Kidney capillary endothelial cell (primary cell): ENCODE measurements at regions not wholly inside any gene's neighbourhood (a gene's known extent, or its start where the extent isn't known, plus 50 kb on each side); places are given as distances from the start of the nearest gene placed in this dataset.
"Not testable (repeated sequence)": the region's sequence is repeated elsewhere in the genome, so short reads cannot be mapped to it uniquely, and the experiment has no call there.

Experiments used
- DNase-seq: peaks from one replicate; pipeline ENCODE4 v3.0.0-alpha.2; 2018; ENCODE audit warnings: low spot score

DNA sequence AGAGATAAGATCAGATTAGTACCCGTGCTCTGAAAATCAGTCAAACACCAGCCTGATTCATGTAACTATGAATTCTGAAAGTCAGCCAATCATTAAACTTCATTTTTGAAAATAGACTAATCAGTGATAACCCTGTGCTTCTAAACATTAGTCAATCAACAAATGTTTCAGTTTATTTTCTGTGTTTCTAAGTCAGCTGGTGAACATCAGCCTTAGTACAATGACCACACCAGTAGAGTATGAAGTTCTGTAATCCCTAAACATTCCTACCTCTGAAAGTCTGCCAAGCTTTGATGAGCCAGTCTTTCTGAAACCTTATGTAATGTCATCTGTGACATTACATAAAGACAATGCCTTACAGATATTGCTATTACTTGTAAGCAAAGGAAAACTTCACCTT, 807.4 kb upstream of the CRIM1 start:
- no peak for DNase-seq

DNA sequence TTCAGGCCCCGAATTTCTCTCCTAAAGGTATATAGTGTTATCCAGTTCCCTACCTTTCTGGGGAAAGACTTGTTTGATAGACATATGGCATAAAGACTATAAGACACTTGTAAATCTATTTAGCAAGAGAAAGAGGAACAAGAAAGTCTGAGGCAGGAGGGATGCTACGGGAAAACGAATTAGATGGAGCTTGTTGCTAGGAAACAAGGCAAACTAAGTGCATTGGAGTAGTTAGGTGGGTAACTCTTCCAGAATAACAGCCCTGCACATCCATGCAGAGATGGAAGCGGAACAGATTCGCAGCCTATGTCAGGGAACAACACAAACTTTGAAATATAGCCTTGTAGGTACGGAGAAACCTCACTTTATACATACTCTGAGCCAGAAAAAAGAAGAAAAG, 810.3 kb upstream of the CRIM1 start:
- DNase-seq, result no peak

DNA sequence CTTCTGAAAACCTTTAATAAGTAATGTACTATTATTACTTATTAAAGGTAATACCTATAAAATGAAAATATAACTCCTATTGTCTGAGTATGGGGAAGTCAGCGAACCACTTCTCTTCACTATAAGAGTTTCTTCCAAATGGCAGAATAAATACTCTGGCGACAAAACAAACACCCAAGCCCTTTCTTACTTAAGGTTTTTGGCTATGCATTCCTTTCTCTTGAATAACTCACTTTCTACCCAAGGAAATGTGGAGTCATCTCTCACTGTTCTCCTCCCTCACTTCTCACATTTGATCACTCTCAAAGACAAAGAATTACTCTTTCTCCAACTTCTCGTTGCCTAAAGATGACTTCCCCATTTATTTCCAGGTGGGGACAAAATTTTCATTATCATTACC, 816.8 kb upstream of the CRIM1 start:
- no peak for DNase-seq

DNA sequence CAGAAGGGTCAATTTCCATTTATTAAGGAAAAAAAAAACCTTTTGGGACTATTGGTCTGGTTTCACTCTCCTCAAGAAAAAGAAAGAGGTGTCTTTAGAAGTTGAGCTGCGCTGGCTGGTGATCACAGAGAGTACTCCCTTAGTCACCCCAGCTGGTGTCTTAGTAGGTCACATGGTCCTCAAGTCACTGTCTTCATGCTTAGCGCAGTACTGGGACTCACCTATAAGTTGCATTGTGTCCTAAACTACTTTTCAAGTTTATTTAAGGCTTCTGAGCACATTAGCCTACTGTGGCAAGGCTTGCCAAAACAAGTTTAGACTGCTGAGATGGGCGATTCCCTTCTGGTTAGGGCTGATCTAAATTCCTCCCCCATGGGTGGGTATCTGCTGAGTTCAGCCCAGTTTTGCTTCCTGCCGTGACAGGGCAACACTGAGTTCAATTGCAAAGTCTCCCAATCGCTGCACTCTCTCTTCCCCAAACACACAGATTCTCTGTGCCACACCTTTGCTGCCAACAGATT, 824.9 kb upstream of the CRIM1 start:
- no peak for DNase-seq

DNA sequence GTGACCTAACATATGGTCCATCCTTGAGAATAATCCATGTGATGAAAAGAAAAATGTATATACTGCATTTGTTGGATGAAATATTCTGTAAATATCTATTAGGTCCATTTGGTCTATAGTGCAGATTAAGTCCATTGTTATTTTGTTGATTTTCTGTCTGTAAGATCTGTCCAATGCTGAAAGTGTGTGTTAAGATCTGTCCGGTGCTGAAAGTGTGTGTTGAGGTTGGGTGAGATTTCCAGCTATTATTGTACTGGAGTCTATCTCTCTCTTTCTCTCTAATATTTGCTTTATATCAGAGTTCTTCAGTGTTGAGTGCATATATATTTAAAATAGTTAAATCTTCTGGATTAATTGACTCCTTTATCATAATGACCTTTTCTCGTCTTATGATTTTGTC, 828.8 kb upstream of the CRIM1 start:
- no peak for DNase-seq

DNA sequence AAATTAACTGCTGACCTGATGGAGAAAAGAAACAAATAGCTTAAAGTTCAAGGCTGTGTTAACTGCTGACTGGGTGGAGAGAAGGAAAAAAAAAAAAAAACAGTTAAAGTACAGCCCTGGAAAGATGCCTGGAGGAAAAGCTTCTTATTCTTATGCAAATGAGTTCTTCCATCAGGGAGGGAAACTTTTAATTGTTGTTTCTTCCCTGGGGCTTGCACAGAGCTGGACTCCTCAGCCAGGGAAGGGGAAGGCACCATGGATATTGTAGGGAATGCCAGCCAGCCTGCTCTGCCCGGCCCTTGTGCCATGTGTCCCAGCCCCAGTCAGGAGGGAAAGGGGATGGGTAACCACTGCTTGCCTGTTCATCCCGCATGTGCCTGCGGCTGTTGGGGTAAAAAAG, 833.1 kb upstream of the CRIM1 start:
- DNase-seq, result no peak

DNA sequence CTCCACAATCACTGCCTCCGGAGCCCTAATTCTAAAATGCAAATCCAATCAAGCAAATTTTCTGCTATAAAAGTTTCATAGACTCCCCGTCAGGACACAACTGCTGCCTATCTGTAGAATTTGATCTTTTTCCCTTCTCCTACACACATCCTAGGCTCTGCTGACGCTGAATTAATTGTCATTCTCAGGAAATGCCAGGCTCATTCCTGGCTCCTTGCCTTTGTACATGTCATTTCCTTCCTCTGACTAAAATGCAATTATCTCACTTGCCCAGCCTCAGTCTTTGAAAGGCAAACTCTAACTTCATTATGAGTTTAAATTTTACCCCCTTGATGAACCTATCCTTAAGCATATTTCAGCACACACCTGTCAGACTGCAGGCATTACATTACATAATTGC, 844.9 kb upstream of the CRIM1 start:
- peak; percentile 78 for DNase-seq

DNA sequence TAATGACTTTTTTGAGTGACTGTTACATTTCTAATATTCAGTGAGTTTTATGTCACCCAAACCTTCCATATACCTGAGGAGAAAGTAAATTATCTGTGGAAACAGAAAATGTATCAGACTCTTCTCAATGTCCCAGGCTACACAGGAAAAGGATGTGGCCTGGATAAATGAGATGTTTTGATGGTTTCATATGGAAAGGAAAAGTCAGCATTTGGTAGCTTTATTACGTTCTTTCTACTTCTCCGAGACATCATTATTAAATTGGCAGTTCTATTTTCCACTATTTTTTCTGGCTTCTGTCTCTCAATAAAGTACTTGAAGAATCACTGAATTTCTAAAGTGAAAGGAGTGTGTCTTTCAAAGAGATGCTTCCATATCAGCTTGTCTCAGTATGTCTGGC, 847.0 kb upstream of the CRIM1 start:
- no peak for DNase-seq

DNA sequence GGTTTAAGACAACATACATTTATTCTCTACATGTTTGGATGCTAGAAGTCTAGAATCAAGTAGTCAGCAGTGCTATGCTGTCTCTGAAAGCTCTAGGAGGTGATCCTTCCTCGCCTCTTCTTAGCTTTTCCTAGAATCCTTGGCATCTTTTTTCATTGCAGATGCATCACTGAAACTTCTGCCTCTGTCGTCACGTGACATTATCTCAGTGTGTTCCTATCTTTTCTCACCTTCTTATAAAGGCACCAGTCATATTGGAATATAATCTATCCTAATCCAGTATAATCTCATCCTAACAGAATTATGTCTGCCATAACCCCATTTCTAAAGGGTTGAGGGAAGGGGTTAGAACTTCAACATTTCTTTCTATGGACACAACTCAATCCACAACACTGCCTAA, 851.2 kb upstream of the CRIM1 start:
- no peak for DNase-seq

DNA sequence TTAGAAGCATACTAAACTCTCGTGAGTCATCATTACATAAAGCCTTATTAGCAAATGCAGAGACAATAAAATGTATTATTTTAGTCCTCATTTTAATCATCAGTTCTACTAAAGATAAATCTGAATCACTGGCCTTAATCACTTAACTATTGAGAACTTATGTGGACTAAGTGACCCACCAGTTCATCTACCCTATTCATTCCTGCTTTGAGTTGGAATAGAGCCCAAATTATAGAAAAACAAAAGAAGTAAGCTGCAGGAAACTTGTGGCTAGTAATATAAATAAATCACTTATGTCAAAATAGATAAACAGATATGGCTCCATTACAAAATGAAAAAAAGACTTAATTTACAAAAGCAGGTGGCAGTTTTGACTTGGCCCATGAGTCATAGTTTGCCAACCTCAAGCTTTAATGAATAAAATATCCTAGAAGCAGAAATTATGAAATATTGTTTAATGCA, 851.8 kb upstream of the CRIM1 start:
- peak; percentile 62 for DNase-seq

DNA sequence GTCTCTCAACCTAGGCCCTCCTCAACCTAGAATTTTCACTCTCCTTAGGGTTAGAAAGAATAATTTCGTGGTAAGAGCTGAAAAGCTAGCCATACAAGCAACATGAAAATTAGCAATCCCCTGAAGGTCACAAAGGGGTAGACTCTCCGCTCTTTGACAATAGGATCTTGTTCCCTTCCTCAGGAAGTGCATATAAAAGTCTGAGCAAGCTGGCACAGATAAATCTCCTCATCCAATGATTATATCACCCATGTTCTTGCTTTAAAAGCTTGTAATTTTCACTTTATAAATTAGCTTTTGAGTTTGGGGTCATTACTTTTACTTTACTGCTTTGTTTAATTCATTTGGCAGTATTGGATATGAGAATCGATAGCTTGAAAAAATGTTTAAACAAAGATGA, 852.3 kb upstream of the CRIM1 start:
- DNase-seq, result peak; percentile 43

DNA sequence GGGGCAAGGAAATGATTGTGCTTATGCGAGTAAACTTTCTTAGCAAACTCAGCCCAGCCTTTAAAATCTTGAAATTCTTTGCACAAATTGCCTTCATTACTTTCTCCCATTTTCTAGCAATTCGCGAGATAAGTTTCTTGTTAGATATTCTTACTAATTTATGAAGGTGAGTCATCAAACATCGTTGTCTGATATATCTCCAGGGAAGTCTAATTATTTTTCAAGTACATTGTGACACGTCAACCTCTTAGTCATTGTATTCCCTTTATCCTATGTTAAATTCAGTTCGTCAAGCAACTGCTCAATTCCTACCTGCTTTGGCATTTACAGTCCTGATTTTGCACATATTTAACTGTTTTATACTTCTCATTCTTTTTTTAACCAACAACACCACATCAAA, 854.5 kb upstream of the CRIM1 start:
- DNase-seq, result no peak

DNA sequence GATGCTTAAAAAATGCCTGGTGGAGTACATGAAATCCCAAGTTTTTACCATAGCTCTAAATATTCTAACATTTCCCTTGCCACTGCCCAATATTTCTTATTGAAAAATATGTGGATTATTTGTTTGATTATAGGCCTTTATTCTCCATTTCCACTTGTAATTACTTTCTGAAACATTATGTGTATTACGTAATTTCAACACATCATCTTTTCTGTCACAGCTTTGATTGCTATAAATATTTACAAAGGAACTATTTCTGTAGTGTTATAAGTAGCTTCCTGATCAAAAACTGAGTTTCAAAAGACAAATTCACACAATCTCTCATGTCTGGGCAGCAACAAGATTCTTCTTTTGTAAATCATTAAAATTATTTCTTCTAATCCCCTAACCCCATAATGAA, 859.6 kb upstream of the CRIM1 start:
- no peak for DNase-seq

DNA sequence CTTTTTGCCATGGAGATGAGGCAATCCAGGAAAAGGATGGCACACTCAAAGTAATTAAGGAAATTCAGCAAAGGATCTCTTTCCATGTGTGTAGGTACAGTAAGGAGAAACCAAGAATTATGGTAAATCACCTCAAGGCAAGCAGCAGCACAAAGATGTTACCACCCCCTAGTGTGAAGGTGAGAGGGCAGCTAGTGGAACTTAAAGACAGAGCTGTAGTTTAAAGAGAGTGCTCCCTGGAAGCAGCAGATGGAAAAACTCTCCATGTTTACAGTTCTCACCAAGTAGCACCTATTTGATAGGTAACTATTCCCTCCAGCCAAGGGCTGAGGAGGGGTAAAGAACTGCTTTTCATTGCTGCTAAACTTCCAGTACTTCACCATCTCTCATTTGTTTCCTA, 860.4 kb upstream of the CRIM1 start:
- DNase-seq, result no peak

DNA sequence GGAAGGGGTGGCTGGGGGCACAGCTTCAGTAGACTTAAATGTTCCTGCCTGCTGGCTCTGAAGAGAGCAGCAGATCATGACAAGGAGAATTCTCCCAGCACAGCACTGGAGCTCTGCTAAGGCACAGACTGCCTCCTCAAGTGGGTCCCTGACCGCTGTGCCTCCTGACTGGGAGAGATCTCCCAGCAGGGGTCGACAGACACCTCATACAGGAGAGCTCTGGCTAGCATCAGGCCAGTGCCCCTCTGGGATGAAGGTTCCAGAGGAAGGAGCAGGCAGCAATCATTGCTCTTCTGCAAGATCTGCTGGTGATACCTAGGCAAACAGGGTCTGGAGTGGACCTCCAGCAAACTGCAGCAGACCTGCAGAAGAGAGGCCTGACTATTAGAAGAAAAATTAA, 877.5 kb upstream of the CRIM1 start:
- DNase-seq, result not testable (repeated sequence)

DNA sequence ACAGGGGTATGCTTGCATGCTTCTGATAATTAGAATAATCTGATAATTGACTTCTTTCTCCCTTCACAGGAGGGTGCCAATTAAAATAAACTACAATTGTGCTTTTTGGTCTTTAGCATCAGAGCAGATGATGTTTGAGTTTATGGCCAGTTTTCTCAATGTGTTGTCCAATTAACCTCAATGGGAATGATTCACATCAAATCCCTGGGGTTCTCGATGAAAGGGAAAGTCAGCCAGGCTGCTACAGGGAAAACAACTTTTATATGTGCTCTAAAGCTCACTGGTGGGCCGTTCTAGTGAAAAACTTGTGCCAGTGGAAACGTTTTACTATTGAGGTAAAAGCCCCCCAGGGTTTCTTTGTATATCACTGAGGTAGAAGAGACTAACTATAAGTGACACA, 887.3 kb upstream of the CRIM1 start:
- DNase-seq, result no peak

DNA sequence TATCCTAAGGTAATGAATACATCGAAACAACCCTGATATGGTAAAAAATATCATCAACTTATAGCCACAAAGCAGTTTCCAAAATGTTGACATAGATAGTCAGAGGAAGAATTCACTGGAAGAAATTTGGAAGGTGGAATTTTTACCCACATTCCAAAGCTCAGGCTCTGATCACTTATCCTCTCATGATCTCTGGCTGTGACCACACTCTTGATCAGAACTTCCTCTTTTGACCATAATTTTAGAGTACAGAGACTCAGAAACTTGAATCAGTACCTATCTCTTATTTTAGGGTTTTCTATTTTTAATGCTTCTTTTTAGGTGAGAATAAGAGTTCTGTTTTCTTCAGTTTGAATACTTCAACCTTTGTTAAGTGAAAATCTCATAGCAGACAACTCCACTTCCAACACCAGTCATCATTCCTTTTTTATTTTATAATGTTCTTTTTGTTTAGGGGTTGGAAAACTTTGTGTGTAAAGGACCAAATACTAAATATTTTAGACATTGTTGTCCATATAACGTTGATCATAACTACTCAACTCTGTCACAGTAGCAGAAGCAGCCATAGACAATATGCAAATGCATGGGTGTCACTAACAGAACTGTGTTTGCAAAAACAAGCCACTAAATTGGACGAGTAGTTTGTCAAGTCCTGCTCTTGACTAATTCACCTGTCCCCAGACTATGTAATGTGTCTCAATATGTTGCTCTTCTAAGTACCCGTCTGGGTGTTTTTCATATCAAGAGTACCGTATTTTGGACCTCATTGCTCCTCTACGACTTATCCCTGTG, 891.6 kb upstream of the CRIM1 start:
- DNase-seq, result no peak

DNA sequence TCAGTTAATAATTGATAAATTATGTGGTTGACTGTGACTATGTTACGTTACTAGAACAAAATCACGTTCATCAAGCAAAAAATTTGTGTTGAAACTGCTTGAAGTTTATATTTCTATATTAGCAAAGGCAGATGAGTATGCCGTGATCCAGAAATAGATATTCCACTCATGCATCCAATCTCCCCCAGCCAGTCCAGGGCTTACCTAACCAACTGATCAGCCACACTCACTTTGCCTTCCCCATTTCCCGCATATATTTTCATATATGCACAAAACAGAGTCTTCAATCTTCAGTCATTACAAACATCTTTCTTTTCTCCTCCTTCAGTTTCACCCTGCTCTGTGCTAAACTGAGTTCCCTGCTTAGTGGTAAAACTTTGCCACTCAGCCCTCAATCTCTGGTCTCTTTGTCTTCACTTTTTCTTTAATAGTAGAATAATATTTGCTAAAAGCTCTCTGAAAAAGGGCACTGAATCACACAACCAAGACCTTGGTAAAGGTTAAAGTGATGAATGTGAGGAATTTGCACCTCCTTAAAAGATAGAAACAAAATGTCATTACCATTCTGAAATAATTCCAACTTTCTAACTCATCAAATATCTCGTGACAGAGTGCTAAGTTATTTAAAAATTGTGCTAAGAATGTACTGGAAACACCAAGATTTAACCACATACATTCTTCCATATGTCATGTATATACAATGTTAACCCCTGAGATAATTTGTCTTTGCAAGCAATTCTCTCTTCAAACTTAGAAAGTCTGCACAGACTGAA, 893.2 kb upstream of the CRIM1 start:
- DNase-seq, result no peak

DNA sequence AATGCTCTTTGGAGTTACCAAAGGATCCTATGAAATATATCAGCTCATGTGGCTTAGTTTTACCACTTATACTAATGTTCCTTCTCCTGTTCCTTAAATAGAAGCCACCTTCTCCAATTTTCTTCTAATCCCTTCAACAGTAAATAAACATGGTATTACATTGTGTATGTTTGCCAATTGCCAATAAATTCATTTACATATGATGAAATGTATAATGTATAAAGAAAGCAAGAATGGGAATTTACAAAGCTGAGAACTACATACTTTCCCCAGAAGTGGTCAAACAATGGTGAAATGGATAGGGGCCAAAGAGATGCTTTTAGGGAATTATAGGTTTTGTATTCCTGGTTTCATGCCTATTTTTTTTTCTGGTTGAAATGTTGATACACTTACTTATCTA, 894.2 kb upstream of the CRIM1 start:
- no peak for DNase-seq

DNA sequence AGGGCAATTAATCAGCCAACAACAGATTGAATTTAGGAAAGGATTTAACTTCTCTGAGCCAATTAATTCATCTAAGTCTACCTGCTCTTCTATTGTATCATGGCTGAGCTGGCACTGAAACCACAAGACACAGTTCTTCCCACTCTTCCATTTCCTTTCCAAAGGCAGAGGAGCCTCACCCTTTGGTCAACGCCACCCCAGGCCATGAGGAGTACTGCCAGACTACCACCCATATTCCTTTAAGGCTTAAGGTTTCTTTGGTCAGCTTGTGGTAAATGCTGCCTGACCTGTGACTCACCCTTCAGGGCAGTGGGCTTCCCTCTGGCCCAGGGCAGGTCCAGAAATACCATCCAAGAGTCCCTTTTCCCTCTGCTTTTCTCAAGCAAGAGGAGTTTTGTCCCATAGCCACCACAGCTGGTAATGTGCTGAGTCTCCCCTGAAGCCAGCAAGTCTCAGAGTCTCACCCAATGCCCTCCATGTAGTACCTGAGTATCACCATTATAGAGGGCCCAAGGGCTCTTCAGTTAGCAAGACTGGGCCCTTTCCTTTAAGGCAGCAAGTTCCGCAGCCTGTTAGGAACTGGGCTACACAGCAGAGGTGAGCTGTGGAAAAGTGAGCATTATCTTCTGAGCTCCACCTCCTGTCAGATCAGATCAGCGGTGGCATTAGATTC, 900.5 kb upstream of the CRIM1 start:
- peak; percentile 3 for DNase-seq

DNA sequence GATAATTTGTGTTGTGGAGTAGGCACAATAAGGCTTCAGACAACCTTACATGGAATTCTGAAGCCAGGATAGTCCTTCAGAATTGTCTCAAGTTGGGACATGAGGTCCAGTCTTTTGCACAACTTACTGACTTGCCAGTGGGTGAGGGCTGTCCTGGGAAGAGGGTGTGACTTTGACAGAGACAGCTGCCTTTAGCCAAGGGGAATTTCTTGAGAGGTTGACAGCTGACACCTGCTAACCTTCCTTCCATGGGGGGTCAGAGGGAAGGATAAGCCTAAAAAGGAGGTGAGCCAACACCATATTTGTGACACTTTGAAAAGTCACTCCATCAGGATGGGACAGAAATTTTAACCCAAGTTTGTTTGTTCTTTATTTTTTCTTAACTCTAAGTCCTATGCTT, 907.8 kb upstream of the CRIM1 start:
- DNase-seq, result no peak

DNA sequence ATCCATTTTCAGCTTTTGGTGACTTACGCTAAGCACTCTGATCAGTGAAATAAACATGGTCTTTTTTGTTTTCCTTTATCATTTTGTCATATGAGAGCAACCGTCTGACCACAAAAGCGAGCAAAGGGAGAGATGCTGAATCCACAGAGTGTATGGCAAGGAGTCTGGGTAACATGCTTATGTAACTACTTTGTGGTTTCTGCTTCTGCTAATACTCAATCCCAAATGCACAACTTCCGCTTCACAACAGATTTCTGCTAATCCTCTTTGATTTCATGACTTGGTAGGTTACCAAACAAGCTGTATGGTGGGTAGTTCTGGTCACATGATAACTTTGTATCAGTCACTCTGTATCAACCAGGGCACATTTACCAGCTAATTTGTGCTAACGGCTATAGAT, 908.4 kb upstream of the CRIM1 start:
- DNase-seq, result no peak

DNA sequence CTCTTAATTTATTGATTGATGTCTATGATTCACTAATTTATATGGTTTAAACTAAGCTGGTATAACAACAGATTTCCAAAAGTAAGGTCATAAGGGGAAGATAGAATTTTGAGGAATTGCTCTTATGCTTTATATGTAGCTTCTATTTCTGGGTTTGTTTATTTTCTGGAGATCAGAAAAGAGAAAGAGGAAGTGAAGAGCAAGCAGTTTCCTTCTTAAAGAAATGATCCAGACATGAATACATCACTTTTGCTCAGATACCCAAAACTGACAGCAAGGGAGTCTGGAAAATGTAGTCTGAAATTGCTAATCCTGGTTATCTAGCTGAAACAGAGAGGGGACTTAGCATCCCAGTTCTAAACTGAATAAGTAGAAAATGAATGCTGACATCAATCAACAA, 912.5 kb upstream of the CRIM1 start:
- no peak for DNase-seq
